ENCODE measurements at regions not wholly inside any gene's neighbourhood (a gene's known extent, or its start where the extent isn't known, plus 50 kb on each side); places are given as distances from the start of the nearest gene placed in this dataset.

GRCh38 chr13:23515116-23515515 lies 55.1 kb upstream of the TNFRSF19 start:
- H2AFZ ChIP-seq (replicated peaks; ENCODE audit: low read length, poor library complexity) = no peak overlapping the region
- intact Hi-C loops (cut with micrococcal nuclease) = no loop called here

More at GRCh38 chr13:23515116-23515515, 55.1 kb upstream of the TNFRSF19 start:
- no peaks in the 10 kb centered on the region for H3K27me3 ChIP-seq (ENCODE audit: control insufficient read depth, insufficient read depth, low read length)
- H2BK5ac ChIP-seq (ENCODE audit: low read depth, low read length, poor library complexity, severe bottlenecking) = no peak overlapping the region
- POLR2A ChIA-PET (ENCODE audit: unreplicated experiment) = no interaction called here
- no peaks in the 10 kb centered on the region for H4K20me1 ChIP-seq (ENCODE audit: insufficient read depth, low read length)
- H3K9ac ChIP-seq (ENCODE audit: low read depth, low read length) = no peak overlapping the region
- TF ChIP-seq RCOR1 (IDR thresholded peaks at IDR 0.05; ENCODE audit: insufficient replicate concordance, low read length) (no peak), CHD1 (IDR thresholded peaks at IDR 0.05; ENCODE audit: low read depth, low read length) (no peak), RAD21 (IDR thresholded peaks at IDR 0.05; ENCODE audit: low read length) (no peak), NFE2L2 (IDR thresholded peaks at IDR 0.05; ENCODE audit: low read depth, low read length) (no peak), RFX5 (IDR thresholded peaks at IDR 0.05; ENCODE audit: low read depth, low read length) (no peak)
- peaks cover 5% of the 10 kb centered on the region for H3K4me1 ChIP-seq (ENCODE audit: control insufficient read depth, insufficient read depth, low read length)
- dilution Hi-C loops (cut with HindIII; ENCODE audit: low sequenced_read_pairs, unreplicated experiment) = no loop called here
- H2BK20ac ChIP-seq (ENCODE audit: low read depth, low read length) = no peak overlapping the region
- no peak overlapping the region for H4K8ac ChIP-seq (ENCODE audit: low read depth in 2 of 2, low read length in 2 of 2)
- peaks cover 7% of the 10 kb centered on the region for H3K9me1 ChIP-seq (ENCODE audit: insufficient read depth, low read length)
- H2AK9ac ChIP-seq (replicated peaks; ENCODE audit: low read depth, low read length, poor library complexity) = no peak overlapping the region
- H3K79me1 ChIP-seq (ENCODE audit: low read depth in 1 of 2, low read length in 2 of 2) = no peaks in the 10 kb centered on the region
- DNase-seq (no peak), ATAC-seq (ENCODE audit: low read depth) (no peak)
- no peaks in the 10 kb centered on the region for H3K36me3 ChIP-seq (ENCODE audit: control insufficient read depth, insufficient read depth, low read length)
- H4K91ac ChIP-seq (ENCODE audit: insufficient read depth, low read depth, low read length) = no peak overlapping the region
- no peak overlapping the region for H2BK15ac ChIP-seq (ENCODE audit: low read depth, low read length)
- H3K14ac ChIP-seq (replicated peaks; ENCODE audit: low read depth, low read length) = no peak overlapping the region
- CTCF ChIA-PET = no interaction called here
- no peaks in the 10 kb centered on the region for H3K9me3 ChIP-seq (ENCODE audit: control insufficient read depth, insufficient read depth, low read length)
- H3K27ac ChIP-seq (ENCODE audit: insufficient read depth, low read length) = no peak overlapping the region
- no peak overlapping the region for H3K4me3 ChIP-seq (ENCODE audit: insufficient read depth, low read depth, low read length)
- H3K56ac ChIP-seq (ENCODE audit: extremely low read depth, insufficient read depth, low read length) = no peak overlapping the region
- H3K4me2 ChIP-seq (ENCODE audit: low read depth, low read length) = no peak overlapping the region
- H2BK120ac ChIP-seq (ENCODE audit: low read depth, low read length) = no peak overlapping the region
- BruUV-seq (replicated peaks) = no TSS peak
- 53% methylated on average over 2 of the region's 2 CpGs; no CpG with 5 or more reads in 1 of the 2 experiments for WGBS, 2 experiments (ENCODE audit: extremely low coverage in 2 of 2, insufficient read length in 1 of 2)
- no peak overlapping the region for H2AK5ac ChIP-seq (ENCODE audit: low read depth, low read length)
- H3K4ac ChIP-seq (ENCODE audit: low read depth, low read length) = no peak overlapping the region
- in situ Hi-C loops (cut with MboI; ENCODE audit: low sequenced_read_pairs) = no loop called here
- H3K18ac ChIP-seq (ENCODE audit: low read depth, low read length) = no peak overlapping the region
- H3K23ac ChIP-seq (ENCODE audit: low read depth, low read length) = no peak overlapping the region
- H4K5ac ChIP-seq (ENCODE audit: low read depth, low read length) = no peak overlapping the region

All from IMR-90 (cell line).